ENCODE measurements at regions not wholly inside any gene's neighbourhood (a gene's known extent, or its start where the extent isn't known, plus 50 kb on each side); places are given as distances from the start of the nearest gene placed in this dataset.

DNA sequence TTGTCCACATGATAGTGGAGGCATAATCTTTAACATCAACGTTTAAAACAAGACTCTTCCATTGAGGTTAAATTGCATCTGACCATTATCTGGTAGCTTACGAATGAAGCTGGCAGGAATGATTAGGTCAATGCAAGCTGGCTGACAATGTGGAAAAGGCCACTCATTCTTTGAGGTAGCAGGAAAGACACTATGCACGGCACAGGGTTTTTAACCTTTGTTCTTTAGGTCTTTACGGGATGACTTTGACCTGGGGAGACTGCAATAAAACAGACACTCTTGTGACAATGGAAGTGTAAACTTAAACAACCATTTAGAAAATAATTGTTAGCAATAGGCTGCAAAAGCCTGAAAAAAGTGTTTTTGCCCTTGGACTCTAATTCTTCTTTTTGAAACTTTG is 193.8 kb upstream of the FOXD3 start:
- TF ChIP-seq, protein P1, sequence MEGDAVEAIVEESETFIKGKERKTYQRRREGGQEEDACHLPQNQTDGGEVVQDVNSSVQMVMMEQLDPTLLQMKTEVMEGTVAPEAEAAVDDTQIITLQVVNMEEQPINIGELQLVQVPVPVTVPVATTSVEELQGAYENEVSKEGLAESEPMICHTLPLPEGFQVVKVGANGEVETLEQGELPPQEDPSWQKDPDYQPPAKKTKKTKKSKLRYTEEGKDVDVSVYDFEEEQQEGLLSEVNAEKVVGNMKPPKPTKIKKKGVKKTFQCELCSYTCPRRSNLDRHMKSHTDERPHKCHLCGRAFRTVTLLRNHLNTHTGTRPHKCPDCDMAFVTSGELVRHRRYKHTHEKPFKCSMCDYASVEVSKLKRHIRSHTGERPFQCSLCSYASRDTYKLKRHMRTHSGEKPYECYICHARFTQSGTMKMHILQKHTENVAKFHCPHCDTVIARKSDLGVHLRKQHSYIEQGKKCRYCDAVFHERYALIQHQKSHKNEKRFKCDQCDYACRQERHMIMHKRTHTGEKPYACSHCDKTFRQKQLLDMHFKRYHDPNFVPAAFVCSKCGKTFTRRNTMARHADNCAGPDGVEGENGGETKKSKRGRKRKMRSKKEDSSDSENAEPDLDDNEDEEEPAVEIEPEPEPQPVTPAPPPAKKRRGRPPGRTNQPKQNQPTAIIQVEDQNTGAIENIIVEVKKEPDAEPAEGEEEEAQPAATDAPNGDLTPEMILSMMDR (IDR thresholded peaks at IDR 0.05; ENCODE audit: poor library complexity) = no peak
- no peak for TF ChIP-seq EZH2phosphoT487 (IDR thresholded peaks at IDR 0.05; ENCODE audit: low read depth, severe bottlenecking, unreplicated experiment)
